Left ventricle myocardium inferior (tissue), 1 donor: ENCODE measurements at regions not wholly inside any gene's neighbourhood (a gene's known extent, or its start where the extent isn't known, plus 50 kb on each side); places are given as distances from the start of the nearest gene placed in this dataset.
A peak's percentile ranks its signal among the peaks of the same experiment; 100 is the strongest.

Experiments used
- DNase-seq: peaks from one replicate; pipeline ENCODE4 v3.0.0-alpha.2; 2020
- H3K27ac ChIP-seq: fragments of 200-600 bp; replicated peaks from 2 replicates; pipeline ENCODE4 v1.8.0; 2021
- H3K27me3 ChIP-seq: fragments of 200-600 bp; 2 replicates; pipeline ENCODE4 v1.8.0; 2021; ENCODE audit warnings: low read depth
- H3K36me3 ChIP-seq: fragments of 200-600 bp; 2 replicates; pipeline ENCODE4 v1.8.0; 2021
- H3K4me1 ChIP-seq: fragments of 200-600 bp; 2 replicates; pipeline ENCODE4 v1.8.0; 2021
- H3K4me3 ChIP-seq: fragments of 200-600 bp; 2 replicates; pipeline ENCODE4 v1.8.0; 2021; ENCODE audit warnings: mild to moderate bottlenecking, moderate library complexity
- H3K9me3 ChIP-seq: fragments of 200-600 bp; replicated peaks from 2 replicates; pipeline ENCODE4 v1.8.0; 2021
- intact Hi-C: fragments of 100-400 bp; cut with micrococcal nuclease; formaldehyde crosslinking; loops from one replicate; pipeline ENCODE4 v1.11.0; 2022
- TF ChIP-seq, protein P1 (sequence below): fragments of 200-600 bp; IDR thresholded peaks from 2 replicates; pipeline ENCODE4 v1.8.0; 2021; ENCODE audit warnings: antibody characterized with exemption, mild to moderate bottlenecking, borderline replicate concordance
- donor health status: DM: no; HTN: yes; CAD: no; lungs with severe emphysema.

DNA sequence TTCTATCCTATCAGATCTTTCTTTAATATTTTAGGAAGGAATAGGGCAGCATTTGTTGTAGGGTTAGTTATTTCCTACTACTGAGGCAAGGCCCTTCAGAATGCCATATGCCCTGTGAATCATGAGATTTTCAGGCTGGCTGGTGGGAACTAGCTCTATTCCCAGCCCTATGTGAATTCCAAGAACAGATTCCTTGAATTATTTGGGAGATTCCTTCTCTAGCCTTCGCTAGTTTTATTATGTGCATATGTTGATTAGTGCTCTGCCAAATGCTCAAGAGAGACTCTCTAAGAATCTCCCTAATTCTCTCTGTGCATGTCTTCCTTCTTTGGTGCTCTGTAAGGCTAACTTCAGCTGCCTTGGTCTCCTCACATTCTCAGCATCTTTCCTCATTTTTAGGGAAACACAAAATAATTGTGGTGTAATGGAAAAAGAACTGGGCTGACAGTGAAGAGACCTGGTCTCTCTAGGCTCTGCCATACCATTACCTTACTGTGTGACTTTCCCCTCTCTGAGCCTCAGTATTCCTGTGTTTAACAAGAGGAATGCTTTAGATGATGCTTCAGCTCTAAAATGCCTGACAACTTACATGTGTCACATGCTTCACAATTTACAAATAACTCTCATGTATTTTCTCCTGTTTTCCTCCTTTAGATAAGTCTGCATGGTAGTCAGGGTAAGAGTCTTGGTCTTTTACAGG is 79.7 kb downstream of the VMA21 start:
- H3K4me3 ChIP-seq, result no peak overlapping the region
- no peaks in the 10 kb centered on the region for H3K27me3 ChIP-seq
- no peaks in the 10 kb centered on the region for H3K9me3 ChIP-seq
- H3K36me3 ChIP-seq, result no peaks in the 10 kb centered on the region
- no peak overlapping the region for H3K27ac ChIP-seq
- no peaks in the 10 kb centered on the region for H3K4me1 ChIP-seq
- no peak for DNase-seq
- intact Hi-C loops, result no loop called here
- TF ChIP-seq, protein P1, sequence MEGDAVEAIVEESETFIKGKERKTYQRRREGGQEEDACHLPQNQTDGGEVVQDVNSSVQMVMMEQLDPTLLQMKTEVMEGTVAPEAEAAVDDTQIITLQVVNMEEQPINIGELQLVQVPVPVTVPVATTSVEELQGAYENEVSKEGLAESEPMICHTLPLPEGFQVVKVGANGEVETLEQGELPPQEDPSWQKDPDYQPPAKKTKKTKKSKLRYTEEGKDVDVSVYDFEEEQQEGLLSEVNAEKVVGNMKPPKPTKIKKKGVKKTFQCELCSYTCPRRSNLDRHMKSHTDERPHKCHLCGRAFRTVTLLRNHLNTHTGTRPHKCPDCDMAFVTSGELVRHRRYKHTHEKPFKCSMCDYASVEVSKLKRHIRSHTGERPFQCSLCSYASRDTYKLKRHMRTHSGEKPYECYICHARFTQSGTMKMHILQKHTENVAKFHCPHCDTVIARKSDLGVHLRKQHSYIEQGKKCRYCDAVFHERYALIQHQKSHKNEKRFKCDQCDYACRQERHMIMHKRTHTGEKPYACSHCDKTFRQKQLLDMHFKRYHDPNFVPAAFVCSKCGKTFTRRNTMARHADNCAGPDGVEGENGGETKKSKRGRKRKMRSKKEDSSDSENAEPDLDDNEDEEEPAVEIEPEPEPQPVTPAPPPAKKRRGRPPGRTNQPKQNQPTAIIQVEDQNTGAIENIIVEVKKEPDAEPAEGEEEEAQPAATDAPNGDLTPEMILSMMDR, result no peak

DNA sequence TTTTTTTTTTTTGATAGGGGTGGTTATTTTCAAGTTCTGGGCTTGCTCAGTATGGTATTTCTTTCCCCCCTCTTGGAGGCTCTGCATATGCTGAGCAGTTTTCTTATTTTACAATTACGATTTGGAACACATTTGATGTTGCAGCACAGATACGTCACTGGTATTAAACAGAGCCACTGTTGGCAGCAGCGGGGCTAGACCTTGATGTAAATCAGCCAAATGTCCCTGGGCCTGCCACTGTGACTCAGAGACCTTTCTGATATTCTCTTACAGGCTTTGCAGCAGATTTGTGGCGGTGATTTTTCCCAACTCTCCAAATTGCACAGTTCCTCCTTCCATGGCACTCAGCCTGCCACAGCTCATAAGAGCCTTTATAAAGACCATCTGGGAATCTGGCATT is 81.1 kb downstream of the VMA21 start:
- H3K4me3 ChIP-seq, result no peak overlapping the region
- no peaks in the 10 kb centered on the region for H3K27me3 ChIP-seq
- no peak for DNase-seq
- no peaks in the 10 kb centered on the region for H3K9me3 ChIP-seq
- intact Hi-C loops, result no loop called here
- H3K27ac ChIP-seq, result no peak overlapping the region
- TF ChIP-seq, protein P1, result no peak
- H3K4me1 ChIP-seq, result no peaks in the 10 kb centered on the region
- no peaks in the 10 kb centered on the region for H3K36me3 ChIP-seq

DNA sequence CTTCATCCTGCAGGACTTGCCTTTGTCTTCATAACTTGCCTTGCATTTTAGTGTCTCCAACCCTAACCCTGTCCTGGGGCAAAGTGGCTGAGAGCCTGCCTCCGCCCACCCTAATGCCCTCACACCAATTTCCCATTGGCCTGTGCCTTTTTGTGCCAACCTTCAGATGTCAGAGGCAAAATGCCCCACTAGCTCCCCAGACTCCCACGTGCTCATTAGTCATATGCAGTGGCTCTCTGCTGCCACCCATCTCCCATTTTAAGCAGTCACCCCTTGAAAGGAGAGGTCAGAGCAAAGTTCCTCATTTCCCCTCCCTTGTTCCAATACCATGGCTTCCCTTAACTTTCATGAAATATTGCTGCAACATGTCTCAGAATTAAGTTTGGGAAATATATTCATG is 74.8 kb upstream of the PASD1 start:
- H3K27me3 ChIP-seq, result no peaks in the 10 kb centered on the region
- H3K9me3 ChIP-seq, result no peaks in the 10 kb centered on the region
- intact Hi-C loops, result no loop called here
- H3K27ac ChIP-seq, result no peak overlapping the region
- H3K4me1 ChIP-seq, result no peaks in the 10 kb centered on the region
- no peaks in the 10 kb centered on the region for H3K36me3 ChIP-seq
- TF ChIP-seq, protein P1, result peak; percentile 17
- no peak overlapping the region for H3K4me3 ChIP-seq
- no peak for DNase-seq

DNA sequence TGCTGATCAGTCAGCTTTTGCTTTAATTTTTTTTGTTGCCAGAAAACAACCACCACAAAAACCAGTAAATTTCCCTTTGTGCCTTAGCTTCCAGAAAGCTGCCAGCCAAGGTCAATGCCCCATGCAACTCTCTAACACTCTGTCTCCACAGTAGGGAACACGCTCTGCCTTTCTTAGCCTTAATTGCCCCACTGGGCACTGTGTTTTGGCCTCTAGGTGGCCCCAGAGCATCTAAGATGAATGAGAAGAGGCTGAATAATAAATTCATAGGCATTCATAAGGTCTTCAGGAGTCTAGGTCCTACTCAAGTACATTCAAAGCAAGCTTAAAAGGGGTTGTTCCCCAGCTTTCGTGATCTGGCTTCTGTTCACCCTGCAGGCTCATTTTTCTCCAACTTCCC is 57.7 kb upstream of the PASD1 start:
- H3K36me3 ChIP-seq, result no peaks in the 10 kb centered on the region
- no peak overlapping the region for H3K4me3 ChIP-seq
- no peak for DNase-seq
- intact Hi-C loops, result no loop called here
- no peaks in the 10 kb centered on the region for H3K9me3 ChIP-seq
- TF ChIP-seq, protein P1, result peak; percentile 51
- H3K4me1 ChIP-seq, result no peaks in the 10 kb centered on the region
- no peak overlapping the region for H3K27ac ChIP-seq
- H3K27me3 ChIP-seq, result no peaks in the 10 kb centered on the region

DNA sequence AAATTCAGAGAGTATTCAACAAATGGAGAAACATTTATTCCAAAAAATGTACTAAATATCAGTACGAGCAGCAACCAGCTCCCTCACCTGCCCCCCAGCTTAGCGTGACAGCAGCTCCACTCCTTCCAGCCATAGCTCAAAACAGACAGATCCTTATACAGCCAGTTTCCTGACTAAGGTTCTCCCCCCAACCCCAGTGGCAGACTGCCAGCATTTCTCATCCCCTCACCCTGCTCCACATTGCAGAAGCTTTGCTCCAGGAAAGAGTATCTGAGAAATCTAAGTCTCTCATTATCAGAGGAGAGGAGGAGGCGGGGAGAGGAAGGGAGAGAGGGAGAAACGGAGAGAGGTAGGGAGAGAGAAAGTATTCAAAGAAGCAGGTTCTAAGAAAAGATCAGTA is 53.3 kb upstream of the PASD1 start:
- H3K27ac ChIP-seq, result no peak overlapping the region
- DNase-seq, result no peak
- intact Hi-C loops, result no loop called here

More for the DNA sequence above, 53.3 kb upstream of the PASD1 start:
- H3K4me3 ChIP-seq, result no peak overlapping the region
- H3K4me1 ChIP-seq, result no peaks in the 10 kb centered on the region
- no peaks in the 10 kb centered on the region for H3K9me3 ChIP-seq
- no peaks in the 10 kb centered on the region for H3K27me3 ChIP-seq
- TF ChIP-seq, protein P1, result no peak
- H3K36me3 ChIP-seq, result no peaks in the 10 kb centered on the region
